HCT116 (cell line): ENCODE measurements at regions not wholly inside any gene's neighbourhood (a gene's known extent, or its start where the extent isn't known, plus 50 kb on each side); places are given as distances from the start of the nearest gene placed in this dataset.

Experiments used
- EZH2 ChIP-seq: fragments of 200-600 bp; sonication (generic); IDR thresholded peaks from 2 replicates; pipeline ENCODE4 v1.6.1; 2017; ENCODE audit warnings: antibody characterized with exemption, mixed run types
- FOSL1 ChIP-seq: IDR thresholded peaks from 2 replicates; pipeline ENCODE4 v1.6.1; 2012; ENCODE audit warnings: low read depth
- POLR2A ChIP-seq: IDR thresholded peaks from 2 replicates; pipeline ENCODE4 v1.7.0; 2011; ENCODE audit warnings: borderline replicate concordance; ENCODE audit not compliant: insufficient read depth, insufficient read length; ENCODE audit errors: extremely low read depth
- POLR2AphosphoS5 ChIP-seq: IDR thresholded peaks from 2 replicates; pipeline ENCODE4 v1.6.1; 2011; ENCODE audit warnings: mild to moderate bottlenecking, low read depth, low read length, moderate library complexity
- RAD21 ChIP-seq: IDR thresholded peaks from 2 replicates; pipeline ENCODE4 v1.6.1; 2012; ENCODE audit warnings: low read depth, mild to moderate bottlenecking
- SIN3A ChIP-seq: IDR thresholded peaks from 2 replicates; pipeline ENCODE4 v1.6.1; 2012; ENCODE audit warnings: low read depth
- SRF ChIP-seq: IDR thresholded peaks from 2 replicates; pipeline ENCODE4 v1.6.1; 2012; ENCODE audit warnings: low read depth
- TF ChIP-seq, protein P1 (sequence below), 3 experiments: fragments of 200-600 bp in 1 of 3; sonication (generic) in 1 of 3; IDR thresholded peaks in 2 of 3; conservative IDR thresholded peaks in 1 of 3; 2 replicates each; pipeline ENCODE4 v1.5.1; 2012 to 2017; ENCODE audit warnings: low read depth in 2 of 3, low read length in 2 of 3, antibody characterized with exemption in 1 of 3, borderline replicate concordance in 1 of 3, control low read depth in 1 of 3, mild to moderate bottlenecking in 1 of 3, mixed read lengths in 1 of 3, mixed run types in 1 of 3, moderate library complexity in 1 of 3; ENCODE audit not compliant: insufficient read depth in 1 of 3
- TF ChIP-seq, protein P2 (sequence below): IDR thresholded peaks from 2 replicates; pipeline ENCODE4 v1.6.1; 2012
- TF ChIP-seq, protein P3 (sequence below): IDR thresholded peaks from 2 replicates; pipeline ENCODE4 v1.6.1; 2012; ENCODE audit warnings: low read depth

DNA sequence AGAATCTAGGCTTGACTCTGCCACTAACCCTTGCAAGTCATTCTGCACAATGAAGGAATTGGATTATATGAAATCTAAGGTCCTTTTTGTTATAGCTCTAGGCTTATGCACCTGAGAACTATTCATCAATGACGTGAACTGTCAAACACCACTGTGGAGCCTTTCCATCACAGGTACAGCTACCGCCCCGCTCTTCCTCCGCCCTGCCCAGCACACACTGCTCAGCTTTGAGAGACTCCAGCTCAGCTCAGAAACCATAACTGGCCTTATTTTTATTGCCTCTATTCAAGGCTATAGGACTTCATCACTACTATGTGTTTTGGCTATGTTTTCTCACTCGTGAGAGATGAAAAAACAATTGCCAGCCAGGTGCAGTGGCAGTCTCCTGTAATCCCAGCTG lies 88.2 kb upstream of the RPL34 start:
- TF ChIP-seq POLR2AphosphoS5, result no peak
- no peak for TF ChIP-seq POLR2A
- TF ChIP-seq, protein P1, sequence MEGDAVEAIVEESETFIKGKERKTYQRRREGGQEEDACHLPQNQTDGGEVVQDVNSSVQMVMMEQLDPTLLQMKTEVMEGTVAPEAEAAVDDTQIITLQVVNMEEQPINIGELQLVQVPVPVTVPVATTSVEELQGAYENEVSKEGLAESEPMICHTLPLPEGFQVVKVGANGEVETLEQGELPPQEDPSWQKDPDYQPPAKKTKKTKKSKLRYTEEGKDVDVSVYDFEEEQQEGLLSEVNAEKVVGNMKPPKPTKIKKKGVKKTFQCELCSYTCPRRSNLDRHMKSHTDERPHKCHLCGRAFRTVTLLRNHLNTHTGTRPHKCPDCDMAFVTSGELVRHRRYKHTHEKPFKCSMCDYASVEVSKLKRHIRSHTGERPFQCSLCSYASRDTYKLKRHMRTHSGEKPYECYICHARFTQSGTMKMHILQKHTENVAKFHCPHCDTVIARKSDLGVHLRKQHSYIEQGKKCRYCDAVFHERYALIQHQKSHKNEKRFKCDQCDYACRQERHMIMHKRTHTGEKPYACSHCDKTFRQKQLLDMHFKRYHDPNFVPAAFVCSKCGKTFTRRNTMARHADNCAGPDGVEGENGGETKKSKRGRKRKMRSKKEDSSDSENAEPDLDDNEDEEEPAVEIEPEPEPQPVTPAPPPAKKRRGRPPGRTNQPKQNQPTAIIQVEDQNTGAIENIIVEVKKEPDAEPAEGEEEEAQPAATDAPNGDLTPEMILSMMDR (IDR thresholded peaks at IDR 0.05 in 2 of 3, conservative IDR thresholded peaks at IDR 0.05 in 1 of 3; ENCODE audit: borderline replicate concordance in 1 of 3, insufficient read depth in 1 of 3, low read depth in 2 of 3, low read length in 2 of 3), result no peak
- TF ChIP-seq SRF, result no peak
- TF ChIP-seq EZH2, result no peak
- TF ChIP-seq FOSL1, result no peak
- no peak for TF ChIP-seq SIN3A
- TF ChIP-seq, protein P2, sequence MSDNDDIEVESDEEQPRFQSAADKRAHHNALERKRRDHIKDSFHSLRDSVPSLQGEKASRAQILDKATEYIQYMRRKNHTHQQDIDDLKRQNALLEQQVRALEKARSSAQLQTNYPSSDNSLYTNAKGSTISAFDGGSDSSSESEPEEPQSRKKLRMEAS, result no peak
- no peak for TF ChIP-seq RAD21
- TF ChIP-seq, protein P3, sequence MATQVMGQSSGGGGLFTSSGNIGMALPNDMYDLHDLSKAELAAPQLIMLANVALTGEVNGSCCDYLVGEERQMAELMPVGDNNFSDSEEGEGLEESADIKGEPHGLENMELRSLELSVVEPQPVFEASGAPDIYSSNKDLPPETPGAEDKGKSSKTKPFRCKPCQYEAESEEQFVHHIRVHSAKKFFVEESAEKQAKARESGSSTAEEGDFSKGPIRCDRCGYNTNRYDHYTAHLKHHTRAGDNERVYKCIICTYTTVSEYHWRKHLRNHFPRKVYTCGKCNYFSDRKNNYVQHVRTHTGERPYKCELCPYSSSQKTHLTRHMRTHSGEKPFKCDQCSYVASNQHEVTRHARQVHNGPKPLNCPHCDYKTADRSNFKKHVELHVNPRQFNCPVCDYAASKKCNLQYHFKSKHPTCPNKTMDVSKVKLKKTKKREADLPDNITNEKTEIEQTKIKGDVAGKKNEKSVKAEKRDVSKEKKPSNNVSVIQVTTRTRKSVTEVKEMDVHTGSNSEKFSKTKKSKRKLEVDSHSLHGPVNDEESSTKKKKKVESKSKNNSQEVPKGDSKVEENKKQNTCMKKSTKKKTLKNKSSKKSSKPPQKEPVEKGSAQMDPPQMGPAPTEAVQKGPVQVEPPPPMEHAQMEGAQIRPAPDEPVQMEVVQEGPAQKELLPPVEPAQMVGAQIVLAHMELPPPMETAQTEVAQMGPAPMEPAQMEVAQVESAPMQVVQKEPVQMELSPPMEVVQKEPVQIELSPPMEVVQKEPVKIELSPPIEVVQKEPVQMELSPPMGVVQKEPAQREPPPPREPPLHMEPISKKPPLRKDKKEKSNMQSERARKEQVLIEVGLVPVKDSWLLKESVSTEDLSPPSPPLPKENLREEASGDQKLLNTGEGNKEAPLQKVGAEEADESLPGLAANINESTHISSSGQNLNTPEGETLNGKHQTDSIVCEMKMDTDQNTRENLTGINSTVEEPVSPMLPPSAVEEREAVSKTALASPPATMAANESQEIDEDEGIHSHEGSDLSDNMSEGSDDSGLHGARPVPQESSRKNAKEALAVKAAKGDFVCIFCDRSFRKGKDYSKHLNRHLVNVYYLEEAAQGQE, result no peak
